DOHH2 (cell line): ENCODE measurements at regions not wholly inside any gene's neighbourhood (a gene's known extent, or its start where the extent isn't known, plus 50 kb on each side); places are given as distances from the start of the nearest gene placed in this dataset.

Experiments
- CTCF ChIP-seq: fragments of 200-600 bp; sonication (generic); IDR thresholded peaks from one replicate; pipeline ENCODE4 v1.5.1; 2014; ENCODE audit warnings: antibody characterized with exemption, mild to moderate bottlenecking, low read depth, low read length; ENCODE audit not compliant: poor library complexity, severe bottlenecking
- EZH2phosphoT487 ChIP-seq: fragments of 200-600 bp; sonication (generic); IDR thresholded peaks from 2 replicates; pipeline ENCODE4 v1.6.1; 2017; ENCODE audit warnings: borderline replicate concordance, mild to moderate bottlenecking, antibody characterized with exemption, low read length, moderate library complexity, mixed read lengths

- TF ChIP-seq CTCF (no peak), EZH2phosphoT487 (no peak)
Observed at GRCh38 chr17:72333570-72333969, 212.8 kb downstream of the SOX9 start.
